Inflammatory macrophage treated with lipopolysaccharide for 1 hour (primary cell): ENCODE measurements at regions not wholly inside any gene's neighbourhood (a gene's known extent, or its start where the extent isn't known, plus 50 kb on each side); places are given as distances from the start of the nearest gene placed in this dataset.

Experiments used
- DNase-seq, 2 donors: peaks; one replicate each; pipeline ENCODE4 v3.0.0-alpha.2; 2020 to 2022

DNA sequence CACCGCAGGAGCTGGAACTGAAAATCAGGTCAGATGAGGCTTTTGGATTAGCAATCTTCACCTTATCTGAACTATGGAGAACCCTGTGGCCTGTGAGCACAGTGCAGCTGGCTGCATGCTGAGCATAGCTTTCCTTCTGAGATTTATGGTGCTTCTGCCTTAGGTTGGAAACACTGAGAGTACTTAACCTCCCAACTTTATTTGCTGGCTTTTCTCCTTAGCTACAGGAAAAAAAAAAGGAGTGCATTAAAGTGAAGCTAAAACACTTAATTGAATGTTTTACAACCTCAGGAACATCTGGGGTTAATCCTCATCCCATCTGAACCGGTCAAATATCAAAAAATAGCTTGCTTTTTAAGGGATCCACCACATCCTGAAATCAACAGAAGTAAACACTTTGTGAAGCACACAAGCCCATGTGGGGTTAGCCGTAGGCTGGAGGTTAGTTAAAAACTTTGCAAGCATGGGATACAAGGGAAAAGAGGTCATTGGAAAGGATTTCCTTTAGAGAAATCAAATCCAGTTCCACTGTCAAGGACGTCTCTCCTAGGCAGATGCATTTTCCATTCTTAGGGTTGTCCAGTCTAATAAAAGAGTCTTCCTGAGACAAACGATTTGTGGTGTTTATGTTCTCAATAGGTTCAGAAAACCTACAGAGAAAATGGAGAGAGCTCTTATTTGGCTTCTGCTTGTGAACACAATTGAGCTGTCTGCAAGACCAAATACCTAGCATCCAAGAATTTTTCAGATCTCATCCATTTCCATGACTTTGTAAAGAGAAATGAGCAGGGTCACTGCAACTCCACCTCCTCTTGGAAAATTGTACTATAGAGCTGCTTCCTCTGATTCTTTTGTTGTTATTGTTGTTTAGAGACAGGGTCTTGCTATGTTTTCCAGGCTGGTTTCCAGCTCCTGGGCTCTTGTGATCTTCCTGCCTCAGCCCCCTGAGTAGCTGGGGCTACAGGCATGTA, 470.4 kb upstream of the IGFBP3 start:
- DNase-seq = no peak

DNA sequence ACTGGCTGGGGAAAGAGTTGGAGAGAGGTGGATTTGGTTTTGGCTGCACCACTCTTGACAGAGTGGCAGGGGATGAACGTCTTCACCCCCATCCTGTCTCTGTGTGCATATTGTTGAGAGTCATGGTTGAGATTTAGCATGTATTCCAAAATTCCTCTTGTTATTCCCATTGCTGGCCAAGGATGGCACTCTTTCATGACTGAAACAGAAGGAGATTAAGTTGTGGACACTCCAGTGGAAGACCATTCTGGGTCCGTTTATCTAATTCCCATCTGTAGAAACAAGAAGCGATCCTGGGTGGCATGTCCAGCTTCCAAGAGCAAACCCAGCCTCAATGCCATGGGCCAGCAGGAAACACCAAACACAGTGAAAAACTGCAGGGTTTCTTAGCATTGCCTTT, 469.0 kb upstream of the IGFBP3 start:
- no peak for DNase-seq

GRCh38 chr7:46389146-46389545, 468.1 kb upstream of the IGFBP3 start:
- DNase-seq = no peak

GRCh38 chr7:46387646-46388045, 466.6 kb upstream of the IGFBP3 start:
- no peak for DNase-seq

- DNase-seq = no peak
Measured at GRCh38 chr7:46386428-46387399, 465.6 kb upstream of the IGFBP3 start.

GRCh38 chr7:46385662-46386309, 464.7 kb upstream of the IGFBP3 start:
- no peak for DNase-seq

GRCh38 chr7:46383605-46384004, 462.5 kb upstream of the IGFBP3 start:
- DNase-seq = no peak

DNA sequence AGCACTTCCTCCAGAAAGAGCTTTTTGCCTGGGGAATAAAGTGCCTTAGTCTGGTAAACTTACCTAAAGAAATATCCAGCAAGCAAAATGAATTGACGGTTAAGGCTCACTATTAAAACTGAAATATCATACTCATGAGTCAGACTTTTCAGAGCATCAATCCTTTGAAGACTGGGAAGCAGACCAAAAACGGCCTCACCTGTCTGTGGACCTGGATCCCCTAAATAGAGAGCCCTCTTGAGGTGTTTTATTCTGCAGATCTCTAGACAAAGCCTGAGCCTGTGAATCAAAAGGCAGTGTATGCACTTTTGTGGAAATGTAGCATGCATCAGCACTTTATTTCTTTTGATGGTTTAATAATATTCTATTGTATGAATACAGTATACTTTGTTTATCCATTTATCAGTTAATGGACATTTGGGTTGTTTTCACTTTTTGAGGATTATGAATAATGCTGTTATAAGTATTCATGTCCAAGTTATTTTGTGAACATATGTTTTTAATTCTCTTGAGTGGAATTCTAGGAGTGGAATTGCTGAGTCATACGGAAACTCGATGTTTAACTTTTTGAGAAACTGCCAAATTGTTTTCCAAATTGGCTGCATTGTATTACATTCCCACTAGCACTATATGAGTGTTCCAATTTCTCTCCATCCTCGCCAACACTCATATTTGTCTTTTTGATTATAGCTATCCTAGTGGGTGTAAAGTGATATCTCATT, 449.0 kb upstream of the IGFBP3 start:
- DNase-seq = no peak

GRCh38 chr7:46368871-46369270, 447.8 kb upstream of the IGFBP3 start:
- DNase-seq = no peak

DNA sequence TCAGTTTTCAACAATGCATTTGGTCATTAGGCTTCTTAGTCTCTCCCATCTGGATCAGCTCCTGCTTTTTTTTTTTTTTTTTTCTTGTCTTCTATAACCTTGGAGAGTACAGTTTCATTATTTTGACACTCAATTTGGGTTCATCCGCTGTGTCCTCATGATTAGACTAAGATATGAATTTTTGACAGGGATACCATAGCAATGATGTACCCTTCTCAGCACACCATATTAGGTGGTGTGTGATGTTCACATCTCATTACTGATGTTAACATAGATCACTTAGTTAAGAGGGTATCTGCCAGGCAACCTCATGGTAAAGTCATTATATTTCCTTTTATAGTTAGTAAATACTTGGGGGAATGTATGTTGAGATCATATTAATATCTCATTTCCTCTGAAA, 445.5 kb upstream of the IGFBP3 start:
- no peak for DNase-seq

GRCh38 chr7:46363688-46364087, 442.6 kb upstream of the IGFBP3 start:
- no peak for DNase-seq

DNA sequence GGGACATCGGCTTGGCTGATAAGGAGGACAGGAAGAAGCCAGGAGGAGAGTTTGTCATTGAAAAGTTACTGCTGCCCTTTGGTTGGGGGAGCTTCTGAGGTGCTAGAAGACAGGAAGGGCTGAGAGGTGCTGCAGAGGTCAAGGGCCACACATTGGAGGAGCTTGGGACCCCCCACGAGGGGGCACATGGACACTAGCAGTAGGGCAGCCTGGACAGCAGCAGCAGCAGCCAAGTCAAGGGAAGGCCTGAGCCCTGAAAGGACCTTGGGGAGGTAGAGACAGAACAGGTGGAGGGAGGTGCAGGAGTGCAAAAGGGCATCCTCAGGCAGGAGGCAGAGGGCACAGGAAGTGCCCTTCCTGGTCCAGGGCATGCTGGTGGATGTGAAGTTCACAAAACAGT, 439.7 kb upstream of the IGFBP3 start:
- no peak for DNase-seq

DNA sequence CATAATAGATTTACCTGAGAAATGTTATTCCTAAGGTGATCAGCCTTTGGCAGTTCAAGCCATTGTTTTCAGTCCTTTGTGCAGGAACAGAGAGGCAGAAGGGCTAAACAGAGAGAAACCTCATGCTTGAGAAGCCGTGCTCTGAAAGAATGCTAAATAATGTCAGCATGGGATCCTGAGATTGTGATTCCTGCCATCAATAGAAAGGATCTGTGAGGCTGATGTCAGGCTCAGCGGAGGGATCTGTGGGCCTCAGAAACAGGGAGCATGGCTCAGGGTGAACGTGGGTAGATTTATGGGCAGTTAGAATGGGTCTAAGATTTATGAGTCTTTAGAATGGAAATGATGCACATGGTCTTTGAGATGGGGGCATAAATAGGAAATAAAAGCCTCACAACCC, 439.2 kb upstream of the IGFBP3 start:
- no peak for DNase-seq

GRCh38 chr7:46357851-46358250, 436.8 kb upstream of the IGFBP3 start:
- DNase-seq = no peak

- DNase-seq = no peak
Measured at GRCh38 chr7:46357290-46357689, 436.2 kb upstream of the IGFBP3 start.

DNA sequence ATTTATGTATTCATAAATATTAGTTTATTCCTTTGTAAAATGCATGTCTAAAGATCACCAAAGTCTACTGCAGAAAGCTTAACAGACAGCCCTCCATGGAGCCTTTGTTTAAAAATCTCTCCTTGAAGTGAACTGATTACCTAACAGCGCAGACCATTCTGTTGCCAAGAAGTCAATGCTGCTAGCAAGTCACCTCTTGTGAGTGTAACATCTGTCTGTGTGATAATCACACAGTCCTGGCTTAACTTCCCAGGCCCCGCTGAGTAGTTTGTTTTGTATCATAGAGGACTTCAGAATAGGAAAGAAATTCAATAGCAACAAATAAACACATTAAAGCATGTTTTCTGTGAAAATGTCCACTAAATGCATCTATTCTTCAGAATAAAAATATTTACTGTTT, 435.3 kb upstream of the IGFBP3 start:
- no peak for DNase-seq

- no peak for DNase-seq
Measured at GRCh38 chr7:46355331-46355730, 434.3 kb upstream of the IGFBP3 start.

DNA sequence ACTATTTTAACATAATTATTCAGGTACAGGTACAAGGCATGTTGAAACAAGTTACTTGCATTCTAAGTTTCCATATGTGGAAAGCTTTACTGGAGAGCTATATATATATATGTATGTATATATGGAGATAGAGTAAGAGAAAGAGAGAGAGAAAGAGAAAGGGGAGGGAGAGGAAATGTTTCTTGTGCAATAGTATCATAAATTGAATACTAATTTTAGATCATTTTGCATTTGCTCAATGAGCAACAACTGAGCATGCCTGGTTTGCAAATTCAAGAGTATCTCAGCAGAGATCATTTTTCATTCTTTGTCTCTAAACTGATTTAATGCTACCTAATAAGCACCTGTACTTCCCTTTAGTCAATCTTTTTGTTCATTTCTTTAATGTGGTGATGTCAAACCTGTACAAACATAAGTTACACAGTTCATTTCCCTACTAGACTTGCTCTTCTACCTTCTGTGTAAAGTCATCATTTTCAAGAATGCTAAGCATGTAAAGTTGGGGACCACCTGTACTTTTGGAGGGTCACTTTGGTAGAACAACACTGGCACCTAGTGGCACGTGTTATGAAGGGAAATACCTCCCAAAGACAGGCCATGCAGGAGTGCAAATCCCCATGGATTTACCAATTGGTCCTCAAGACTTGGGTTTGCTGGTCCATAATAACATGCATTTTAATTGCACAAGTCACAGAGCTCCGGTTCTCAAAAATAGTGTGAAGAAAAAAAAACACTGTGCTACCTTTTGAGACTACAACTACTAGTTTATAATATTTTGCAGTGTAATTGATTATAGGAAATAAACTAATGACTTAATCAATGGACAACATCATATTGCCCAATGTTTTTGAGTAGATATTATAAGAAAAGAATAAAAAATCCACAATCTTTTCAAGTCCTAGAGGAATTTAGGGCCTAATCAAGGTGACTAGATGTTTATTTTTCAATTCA, 431.2 kb upstream of the IGFBP3 start:
- DNase-seq = no peak

DNA sequence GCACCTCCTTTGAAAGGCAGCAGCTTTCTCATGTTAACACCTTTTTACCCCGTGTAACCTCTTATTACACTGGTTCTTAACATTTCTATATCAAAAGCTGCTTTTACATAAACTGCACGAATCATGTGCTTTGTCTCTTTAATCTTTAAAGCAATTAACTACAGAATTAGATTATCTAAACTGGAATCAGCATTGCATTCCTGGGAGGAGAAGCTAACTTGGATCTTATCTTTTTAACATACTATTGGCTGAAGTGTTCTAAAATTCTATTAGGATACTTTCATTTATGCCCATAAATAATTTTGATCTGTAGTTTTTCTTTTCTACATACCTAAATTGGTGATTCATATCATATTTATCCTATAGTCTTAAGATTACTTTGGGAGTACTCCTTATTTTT, 428.4 kb upstream of the IGFBP3 start:
- DNase-seq = no peak

GRCh38 chr7:46344533-46344932, 423.5 kb upstream of the IGFBP3 start:
- DNase-seq = no peak

DNA sequence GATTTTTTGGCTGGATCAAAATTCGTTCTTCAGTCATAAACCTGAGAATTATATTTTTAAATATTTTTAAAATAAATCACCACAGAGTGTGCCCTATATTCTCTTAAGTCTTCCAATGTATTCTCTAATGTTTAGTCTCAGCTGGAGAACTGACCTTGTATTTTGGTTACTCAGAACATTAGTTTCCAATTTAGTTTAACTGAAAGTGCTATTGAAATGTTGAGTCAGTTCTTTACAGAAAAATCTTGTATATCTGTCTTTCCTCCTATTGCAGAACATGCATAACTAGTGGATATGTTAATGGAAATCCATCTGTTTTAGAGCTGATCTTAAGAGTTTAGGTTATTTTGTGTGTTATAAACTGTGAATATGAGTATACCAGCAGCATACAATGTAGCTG, 422.7 kb upstream of the IGFBP3 start:
- DNase-seq = no peak
